Right lobe of liver (tissue), 6 donors: ENCODE measurements at regions not wholly inside any gene's neighbourhood (a gene's known extent, or its start where the extent isn't known, plus 50 kb on each side); places are given as distances from the start of the nearest gene placed in this dataset.
"Not testable (repeated sequence)": the region's sequence is repeated elsewhere in the genome, so short reads cannot be mapped to it uniquely, and the experiment has no call there.

Experiments used
- ATAC-seq, 4 donors: fragments of 200-7000 bp; cut with Tn5 transposase; one replicate each; pipeline ENCODE4 v1.9.1; 2020; ENCODE audit warnings: mild to moderate bottlenecking in 4 of 4, moderate library complexity in 4 of 4
- DNase-seq, 3 donors: peaks; one replicate each; pipeline ENCODE4 v3.0.0-alpha.2; 2020
- H3K27ac ChIP-seq, 3 donors: fragments of 200-600 bp; one replicate each; pipeline ENCODE4 v1.8.0; 2022
- H3K27me3 ChIP-seq, 2 donors: fragments of 200-600 bp; one replicate each; pipeline ENCODE4 v1.8.0; 2022
- H3K36me3 ChIP-seq, 4 donors: fragments of 200-600 bp; sonication (generic) in 1 of 4; one replicate each; pipeline versions ENCODE4 v1.5.1 to v1.8.0; 2017 to 2022; ENCODE audit warnings: control low read depth in 1 of 4
- H3K4me1 ChIP-seq, 4 donors: fragments of 200-600 bp; sonication (generic) in 1 of 4; one replicate each; pipeline versions ENCODE4 v1.5.1 to v1.8.0; 2017 to 2022; ENCODE audit warnings: control low read depth in 1 of 4
- H3K4me3 ChIP-seq, 3 donors: fragments of 200-600 bp; one replicate each; pipeline ENCODE4 v1.8.0; 2022
- H3K9me3 ChIP-seq, 4 donors: fragments of 200-600 bp; sonication (generic) in 1 of 4; one replicate each; pipeline versions ENCODE4 v1.5.1 to v1.8.0; 2017 to 2022; ENCODE audit warnings: control low read depth in 1 of 4
- POLR2A ChIP-seq: fragments of 450-650 bp; IDR thresholded peaks from one replicate; pipeline ENCODE4 v1.6.1; 2017; ENCODE audit warnings: antibody characterized with exemption, mild to moderate bottlenecking
- WGBS: methylation state at CpG from one replicate; pipeline ENCODE4 v1.1.6; 2018; ENCODE audit warnings: low coverage, low lambda C conversion rate; ENCODE audit not compliant: insufficient coverage; ENCODE audit errors: missing lambda C conversion rate; 5-methylcytosine and 5-hydroxymethylcytosine counted together
- intact Hi-C, 2 donors: fragments of 100-400 bp; cut with DNase I; formaldehyde crosslinking; loops; one replicate each; pipeline versions ENCODE4 v1.11.2 to v1.14.1; 2022
- TF ChIP-seq, protein P1 (sequence below), 4 donors: fragments of 200-600 bp in 3 of 4; fragments of 450-650 bp in 1 of 4; IDR thresholded peaks; one replicate each; pipeline versions ENCODE4 v1.5.1 to v1.8.0; 2016 to 2022; ENCODE audit warnings: antibody characterized with exemption in 4 of 4, mild to moderate bottlenecking in 2 of 4
- donor health status: DM: no; HTN: yes; CAD: no.
- donor health status: DM: no; HTN: no; CAD: no.
- donor health status: DM: no; HTN: no; CAD: no.
- donor health status: DM: no; HTN: yes; CAD: no.
- donor health status: DM: no; HTN: yes; CAD: no.

DNA sequence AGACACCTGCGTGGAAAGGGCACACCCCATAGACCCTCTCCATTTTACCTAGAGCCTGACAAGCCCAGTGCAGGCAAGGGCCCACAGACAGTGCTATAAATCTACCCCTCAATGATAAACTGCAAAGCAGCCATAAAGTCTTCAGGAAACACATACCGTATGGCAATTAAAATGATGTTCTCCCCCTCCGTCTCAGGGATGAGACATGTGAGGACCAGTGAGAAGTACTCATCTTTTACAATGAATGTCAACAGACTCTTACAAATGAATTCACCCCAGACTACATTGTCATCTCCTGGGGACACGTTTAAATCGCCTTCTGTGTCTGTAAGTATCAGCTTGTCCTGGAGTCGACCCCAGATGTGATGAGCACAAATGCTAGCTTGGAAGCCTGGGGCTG lies 362.7 kb downstream of the ADGRD1 start:
- ATAC-seq = no peak
- 28% methylated on average over 3 of the region's 6 CpGs for WGBS
- no peak overlapping the region for H3K27ac ChIP-seq
- intact Hi-C loops = no loop called here
- no peaks in the 10 kb centered on the region for H3K36me3 ChIP-seq
- no peak for TF ChIP-seq POLR2A
- TF ChIP-seq, protein P1, sequence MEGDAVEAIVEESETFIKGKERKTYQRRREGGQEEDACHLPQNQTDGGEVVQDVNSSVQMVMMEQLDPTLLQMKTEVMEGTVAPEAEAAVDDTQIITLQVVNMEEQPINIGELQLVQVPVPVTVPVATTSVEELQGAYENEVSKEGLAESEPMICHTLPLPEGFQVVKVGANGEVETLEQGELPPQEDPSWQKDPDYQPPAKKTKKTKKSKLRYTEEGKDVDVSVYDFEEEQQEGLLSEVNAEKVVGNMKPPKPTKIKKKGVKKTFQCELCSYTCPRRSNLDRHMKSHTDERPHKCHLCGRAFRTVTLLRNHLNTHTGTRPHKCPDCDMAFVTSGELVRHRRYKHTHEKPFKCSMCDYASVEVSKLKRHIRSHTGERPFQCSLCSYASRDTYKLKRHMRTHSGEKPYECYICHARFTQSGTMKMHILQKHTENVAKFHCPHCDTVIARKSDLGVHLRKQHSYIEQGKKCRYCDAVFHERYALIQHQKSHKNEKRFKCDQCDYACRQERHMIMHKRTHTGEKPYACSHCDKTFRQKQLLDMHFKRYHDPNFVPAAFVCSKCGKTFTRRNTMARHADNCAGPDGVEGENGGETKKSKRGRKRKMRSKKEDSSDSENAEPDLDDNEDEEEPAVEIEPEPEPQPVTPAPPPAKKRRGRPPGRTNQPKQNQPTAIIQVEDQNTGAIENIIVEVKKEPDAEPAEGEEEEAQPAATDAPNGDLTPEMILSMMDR (IDR thresholded peaks at IDR 0.05) = no peak
- no peaks in the 10 kb centered on the region for H3K27me3 ChIP-seq
- no peaks in the 10 kb centered on the region for H3K4me1 ChIP-seq
- DNase-seq = no peak
- H3K4me3 ChIP-seq = no peak overlapping the region
- no peaks in the 10 kb centered on the region for H3K9me3 ChIP-seq

GRCh38 chr12:131318045-131318685 lies 364.5 kb downstream of the ADGRD1 start:
- no peaks in the 10 kb centered on the region for H3K27me3 ChIP-seq
- no peaks in the 10 kb centered on the region for H3K9me3 ChIP-seq
- DNase-seq (no peak), ATAC-seq (no peak)
- intact Hi-C loops = no loop called here
- no peaks in the 10 kb centered on the region for H3K4me1 ChIP-seq
- no peaks in the 10 kb centered on the region for H3K36me3 ChIP-seq
- no peak for TF ChIP-seq POLR2A
- TF ChIP-seq, protein P1 (IDR thresholded peaks at IDR 0.05) = no peak
- no peak overlapping the region for H3K27ac ChIP-seq
- H3K4me3 ChIP-seq = no peak overlapping the region

GRCh38 chr12:131321988-131322387 lies 368.3 kb downstream of the ADGRD1 start:
- DNase-seq (no peak), ATAC-seq (no peak)
- no peak overlapping the region for H3K4me3 ChIP-seq
- no peaks in the 10 kb centered on the region for H3K36me3 ChIP-seq
- H3K4me1 ChIP-seq = no peaks in the 10 kb centered on the region
- no peak overlapping the region for H3K27ac ChIP-seq
- no peaks in the 10 kb centered on the region for H3K27me3 ChIP-seq
- intact Hi-C loops = no loop called here
- TF ChIP-seq, protein P1 (IDR thresholded peaks at IDR 0.05) = no peak
- no peak for TF ChIP-seq POLR2A
- H3K9me3 ChIP-seq = no peaks in the 10 kb centered on the region

- ATAC-seq, H3K27me3 ChIP-seq, H3K4me1 ChIP-seq, H3K9me3 ChIP-seq, H3K27ac ChIP-seq, DNase-seq, H3K4me3 ChIP-seq, intact Hi-C loops, H3K36me3 ChIP-seq: not testable (repeated sequence)
- 60% methylated on average over 3 of the region's 3 CpGs for WGBS
Observed at GRCh38 chr12:131322460-131322859, 368.8 kb downstream of the ADGRD1 start.

GRCh38 chr12:131323879-131324278 lies 370.2 kb downstream of the ADGRD1 start:
- Histone ChIP-seq H3K9me3 (no peaks in the 10 kb centered on the region), H3K36me3 (no peaks in the 10 kb centered on the region), H3K4me3 (no peak overlapping the region), H3K4me1 (no peaks in the 10 kb centered on the region), H3K27ac (no peak overlapping the region), H3K27me3 (no peaks in the 10 kb centered on the region)
- ATAC-seq (no peak), DNase-seq (no peak)
- 31% methylated on average over 2 of the region's 2 CpGs for WGBS
- intact Hi-C loops = no loop called here
- TF ChIP-seq, protein P1 (IDR thresholded peaks at IDR 0.05) = no peak
- no peak for TF ChIP-seq POLR2A
